ENCODE measurements at regions not wholly inside any gene's neighbourhood (a gene's known extent, or its start where the extent isn't known, plus 50 kb on each side); places are given as distances from the start of the nearest gene placed in this dataset.

DNA sequence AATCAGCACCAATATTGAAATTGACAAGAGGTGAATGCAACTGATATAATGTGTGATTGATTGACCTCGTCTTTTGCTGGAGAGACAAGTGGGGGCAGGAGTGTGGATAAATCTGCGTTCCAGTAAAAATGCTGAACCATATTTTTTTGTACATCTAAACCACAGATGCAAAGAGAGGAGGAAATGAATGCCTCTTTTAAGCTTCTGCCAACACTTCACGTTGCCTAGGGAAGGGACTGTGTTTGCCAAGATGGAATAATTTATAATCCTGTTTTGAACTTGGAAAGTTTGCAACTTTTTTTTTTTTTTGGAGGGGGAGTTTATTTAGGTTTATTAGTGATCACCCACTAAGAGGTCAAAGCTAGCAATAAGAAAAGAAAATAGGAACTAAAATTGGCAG lies 288.2 kb upstream of the EEF2KMT start:
- no peak for TF ChIP-seq CTCF (IDR thresholded peaks at IDR 0.05)
- TF ChIP-seq POLR2A (IDR thresholded peaks at IDR 0.05) = no peak
